CD4-positive, alpha-beta T cell (primary cell): ENCODE measurements at regions not wholly inside any gene's neighbourhood (a gene's known extent, or its start where the extent isn't known, plus 50 kb on each side); places are given as distances from the start of the nearest gene placed in this dataset.

Experiments
- ATAC-seq: fragments of 200-7000 bp; cut with Tn5 transposase; one replicate; pipeline ENCODE4 v1.10.0; 2022; ENCODE audit warnings: mild to moderate bottlenecking; ENCODE audit not compliant: poor library complexity
- CTCF ChIA-PET: fragments of 350-600 bp; sonication (Branson Sonifier 250); formaldehyde crosslinking; loops from one replicate; lab custom pipeline; 2021; ENCODE audit warnings: antibody characterized with exemption, inconsistent platforms; lab: Charles Lee
- POLR2A ChIA-PET: fragments of 350-600 bp; sonication (Branson Sonifier 250); formaldehyde crosslinking; loops from one replicate; lab custom pipeline; 2021; ENCODE audit warnings: antibody characterized with exemption, inconsistent platforms; lab: Charles Lee
- DNase-seq, 14 experiments: peaks; one replicate each; pipeline ENCODE4 v3.0.0-alpha.2; 2013 to 2020; ENCODE audit warnings: mixed read lengths in 2 of 14
- H3K27ac ChIP-seq, 2 donors: one replicate each; pipeline versions ENCODE4 v1.5.1 to v1.7.0; 2013; ENCODE audit warnings: low read length in 2 of 2, low read depth in 1 of 2, mild to moderate bottlenecking in 1 of 2
- H3K27me3 ChIP-seq, 2 experiments: 1 replicate in 1 of 2; 2 replicates in 1 of 2; pipeline versions ENCODE4 v1.6.1 to v1.7.0; 2013; ENCODE audit warnings: low read length in 2 of 2, control low read depth in 1 of 2, mild to moderate bottlenecking in 1 of 2, moderate library complexity in 1 of 2; ENCODE audit not compliant: insufficient read depth in 2 of 2, control insufficient read depth in 1 of 2
- H3K36me3 ChIP-seq: one replicate; pipeline ENCODE4 v1.6.1; 2013; ENCODE audit warnings: low read length, control low read depth; ENCODE audit not compliant: insufficient read depth
- H3K4me1 ChIP-seq: one replicate; pipeline ENCODE4 v1.6.1; 2013; ENCODE audit warnings: low read length, control low read depth; ENCODE audit not compliant: insufficient read depth
- H3K4me3 ChIP-seq: one replicate; pipeline ENCODE4 v1.5.1; 2013; ENCODE audit warnings: mild to moderate bottlenecking, low read length, moderate library complexity
- H3K9me3 ChIP-seq, 2 experiments: 1 replicate in 1 of 2; 2 replicates in 1 of 2; pipeline versions ENCODE4 v1.6.1 to v1.7.0; 2013; ENCODE audit warnings: low read length in 2 of 2, mild to moderate bottlenecking in 2 of 2, control low read depth in 1 of 2, moderate library complexity in 1 of 2; ENCODE audit not compliant: control insufficient read depth in 1 of 2, insufficient read depth in 1 of 2
- H3K27ac Mint-ChIP-seq: one replicate; pipeline ENCODE4 v1.8.0; 2020; ENCODE audit warnings: mixed read lengths
- H3K27me3 Mint-ChIP-seq: one replicate; pipeline ENCODE4 v1.8.0; 2021; ENCODE audit warnings: mixed read lengths
- H3K36me3 Mint-ChIP-seq: one replicate; pipeline ENCODE4 v1.8.0; 2021; ENCODE audit warnings: low read depth, mixed read lengths
- H3K4me1 Mint-ChIP-seq: one replicate; pipeline ENCODE4 v1.8.0; 2021; ENCODE audit warnings: low read depth, mixed read lengths
- H3K4me3 Mint-ChIP-seq: one replicate; pipeline ENCODE4 v1.8.0; 2020; ENCODE audit warnings: mild to moderate bottlenecking, mixed read lengths
- H3K9me3 Mint-ChIP-seq: one replicate; pipeline ENCODE4 v1.8.0; 2020; ENCODE audit warnings: mixed read lengths
- intact Hi-C, 2 experiments: fragments of 100-400 bp; cut with DNase I in 1 of 2; cut with micrococcal nuclease in 1 of 2; formaldehyde crosslinking; loops; one replicate each; pipeline versions ENCODE4 v1.15.1 to v1.9.0; 2023 to 2025; cut with DNase I, micrococcal nuclease
- TF ChIP-seq, protein P1 (sequence below): fragments of 200-600 bp; IDR thresholded peaks from one replicate; pipeline ENCODE4 v1.8.0; 2022; ENCODE audit warnings: antibody characterized with exemption, mild to moderate bottlenecking

DNA sequence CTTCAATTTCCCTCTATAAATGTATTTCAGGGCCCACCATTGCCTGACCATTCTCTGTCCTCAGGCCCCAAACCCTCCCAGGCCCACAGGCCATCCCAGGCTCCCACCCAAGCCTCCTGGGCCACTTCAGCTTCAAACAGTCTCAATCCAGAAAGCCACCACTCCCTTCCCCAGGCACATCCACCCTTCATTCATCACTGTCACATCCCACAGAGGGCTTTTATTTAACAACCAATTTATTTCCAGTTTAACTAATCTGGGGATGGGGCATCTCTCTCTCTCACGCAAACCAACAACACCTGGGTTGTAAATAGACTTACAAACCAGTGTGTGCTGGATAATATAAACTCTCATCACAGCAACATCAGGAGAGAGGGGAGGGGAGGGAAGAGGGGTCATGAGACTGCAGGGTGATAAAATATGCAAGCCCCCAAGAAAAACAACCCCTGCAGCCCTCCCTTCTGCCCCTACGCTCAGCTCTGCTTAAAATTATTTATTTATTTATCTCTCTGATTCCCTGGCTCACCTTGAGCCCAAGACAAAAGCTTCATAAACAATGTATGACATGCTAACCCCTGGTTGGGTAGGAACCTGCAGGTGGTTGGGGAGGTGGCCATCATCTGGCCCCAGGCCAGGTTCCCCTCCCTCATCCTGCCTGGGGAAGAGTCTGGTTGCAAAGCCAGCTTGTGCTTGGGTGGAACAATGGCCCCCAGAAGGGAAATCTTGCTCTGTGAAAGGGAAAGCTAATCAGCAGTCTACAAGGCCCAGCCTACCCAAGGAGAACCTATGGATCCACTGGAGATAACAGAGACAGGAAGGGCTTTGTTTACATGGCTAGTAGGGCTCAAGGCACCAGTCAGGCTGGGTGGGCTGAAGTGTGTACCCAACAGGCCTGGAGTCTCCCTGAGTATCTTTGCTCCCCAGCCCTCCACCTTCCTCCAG, 359.2 kb downstream of the BUD13 start:
- no peak overlapping the region for H3K27ac ChIP-seq
- H3K4me1 Mint-ChIP-seq = no peaks in the 10 kb centered on the region
- H3K27me3 Mint-ChIP-seq = peaks cover 18% of the 10 kb centered on the region
- no peaks in the 10 kb centered on the region for H3K9me3 Mint-ChIP-seq
- DNase-seq (no peak), ATAC-seq (no peak)
- no peak overlapping the region for H3K27ac Mint-ChIP-seq
- peaks cover 0 to 6% of the 10 kb centered on the region in 2 experiments for H3K9me3 ChIP-seq
- H3K36me3 Mint-ChIP-seq = no peaks in the 10 kb centered on the region
- H3K27me3 ChIP-seq = no peaks in the 10 kb centered on the region
- TF ChIP-seq, protein P1, sequence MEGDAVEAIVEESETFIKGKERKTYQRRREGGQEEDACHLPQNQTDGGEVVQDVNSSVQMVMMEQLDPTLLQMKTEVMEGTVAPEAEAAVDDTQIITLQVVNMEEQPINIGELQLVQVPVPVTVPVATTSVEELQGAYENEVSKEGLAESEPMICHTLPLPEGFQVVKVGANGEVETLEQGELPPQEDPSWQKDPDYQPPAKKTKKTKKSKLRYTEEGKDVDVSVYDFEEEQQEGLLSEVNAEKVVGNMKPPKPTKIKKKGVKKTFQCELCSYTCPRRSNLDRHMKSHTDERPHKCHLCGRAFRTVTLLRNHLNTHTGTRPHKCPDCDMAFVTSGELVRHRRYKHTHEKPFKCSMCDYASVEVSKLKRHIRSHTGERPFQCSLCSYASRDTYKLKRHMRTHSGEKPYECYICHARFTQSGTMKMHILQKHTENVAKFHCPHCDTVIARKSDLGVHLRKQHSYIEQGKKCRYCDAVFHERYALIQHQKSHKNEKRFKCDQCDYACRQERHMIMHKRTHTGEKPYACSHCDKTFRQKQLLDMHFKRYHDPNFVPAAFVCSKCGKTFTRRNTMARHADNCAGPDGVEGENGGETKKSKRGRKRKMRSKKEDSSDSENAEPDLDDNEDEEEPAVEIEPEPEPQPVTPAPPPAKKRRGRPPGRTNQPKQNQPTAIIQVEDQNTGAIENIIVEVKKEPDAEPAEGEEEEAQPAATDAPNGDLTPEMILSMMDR = no peak
- H3K36me3 ChIP-seq = no peaks in the 10 kb centered on the region
- ChIA-PET CTCF (no interaction called here), POLR2A (no interaction called here)
- H3K4me1 ChIP-seq = no peaks in the 10 kb centered on the region
- no peak overlapping the region for H3K4me3 ChIP-seq
- intact Hi-C loops = no loop called here
- no peak overlapping the region for H3K4me3 Mint-ChIP-seq

DNA sequence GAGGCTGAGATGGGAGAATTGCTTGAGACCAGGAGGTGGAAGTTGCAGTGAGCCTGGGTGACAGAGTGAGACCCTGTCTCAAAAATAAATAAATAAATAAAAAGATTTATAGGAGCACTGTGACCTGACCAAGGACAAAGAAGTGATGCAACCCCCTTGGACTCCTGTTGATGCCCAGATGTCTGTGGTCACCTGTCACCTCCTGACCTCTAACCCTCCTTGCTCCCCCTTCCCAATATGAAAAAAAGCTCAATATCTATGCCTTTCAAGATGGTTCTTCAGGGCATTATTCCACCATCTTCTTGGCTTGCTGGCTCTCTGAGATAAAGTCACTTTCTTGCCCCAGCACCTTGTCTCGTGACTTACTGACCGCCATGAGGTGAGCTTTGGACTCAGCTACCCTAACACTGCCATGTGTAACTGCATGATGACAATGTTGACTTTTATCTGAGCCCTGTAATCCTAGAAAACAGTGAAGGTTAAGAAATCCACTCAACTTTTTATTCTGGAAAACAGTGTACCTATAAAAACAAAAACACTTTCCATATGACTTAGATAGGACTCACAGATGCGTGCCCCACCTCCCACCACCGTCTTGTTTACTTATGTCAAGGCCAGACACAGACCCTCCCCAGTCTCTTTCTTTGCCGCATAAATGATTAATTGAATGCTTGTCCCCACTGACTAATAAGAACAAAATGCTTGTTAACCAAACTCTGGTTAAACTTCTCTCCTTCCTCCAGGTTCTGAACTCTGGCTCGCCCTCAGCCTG, 360.5 kb downstream of the BUD13 start:
- Histone ChIP-seq H3K4me3 (no peak overlapping the region), H3K36me3 (no peaks in the 10 kb centered on the region), H3K9me3 (peaks cover 0 to 6% of the 10 kb centered on the region in 2 experiments), H3K4me1 (no peaks in the 10 kb centered on the region), H3K27me3 (no peaks in the 10 kb centered on the region), H3K27ac (no peak overlapping the region)
- Mint-ChIP-seq H3K36me3 (no peaks in the 10 kb centered on the region), H3K27ac (no peak overlapping the region), H3K4me1 (no peaks in the 10 kb centered on the region), H3K9me3 (no peaks in the 10 kb centered on the region), H3K27me3 (peaks cover 7% of the 10 kb centered on the region), H3K4me3 (no peak overlapping the region)
- TF ChIP-seq, protein P1 = no peak
- intact Hi-C loops = no loop called here
- no peak for ATAC-seq
- POLR2A ChIA-PET = no interaction called here
- no peak for DNase-seq
- CTCF ChIA-PET = no interaction called here

DNA sequence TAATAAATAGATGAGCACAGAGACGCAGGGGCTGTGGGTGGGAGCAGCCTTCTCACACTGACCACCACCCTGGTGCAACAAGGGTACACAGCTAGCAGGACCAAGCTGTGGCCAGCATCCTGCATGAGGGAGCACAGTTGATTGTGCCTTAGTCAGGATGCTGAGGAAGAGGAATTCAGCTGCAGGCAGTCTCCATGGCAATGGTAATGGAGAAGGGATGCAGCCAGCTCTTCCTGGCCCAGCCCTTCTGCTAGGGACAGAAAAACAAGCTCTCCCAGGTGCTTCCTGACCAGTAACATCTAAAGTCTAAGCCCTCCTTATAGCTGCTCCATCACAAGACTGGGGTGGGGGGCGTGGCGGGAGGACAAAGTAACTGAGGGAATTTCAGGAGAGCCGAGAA, 363.5 kb downstream of the BUD13 start:
- H3K4me3 ChIP-seq = no peak overlapping the region
- H3K36me3 ChIP-seq = no peaks in the 10 kb centered on the region
- H3K27me3 ChIP-seq = no peaks in the 10 kb centered on the region
- ATAC-seq (no peak), DNase-seq (no peak)
- no peaks in the 10 kb centered on the region for H3K36me3 Mint-ChIP-seq
- H3K27ac ChIP-seq = no peak overlapping the region
- H3K27me3 Mint-ChIP-seq = peaks cover 5% of the 10 kb centered on the region
- no peaks in the 10 kb centered on the region for H3K9me3 Mint-ChIP-seq
- H3K4me1 ChIP-seq = no peaks in the 10 kb centered on the region
- intact Hi-C loops = no loop called here
- CTCF ChIA-PET = no interaction called here
- no peaks in the 10 kb centered on the region for H3K9me3 ChIP-seq
- H3K4me3 Mint-ChIP-seq = no peak overlapping the region
- H3K4me1 Mint-ChIP-seq = no peaks in the 10 kb centered on the region
- H3K27ac Mint-ChIP-seq = no peak overlapping the region
- POLR2A ChIA-PET = interaction anchor here (0.5 kb wide), 1 partner anchor 14 kb away, joined by 3 read pairs; no protein-coding TSS in a partner anchor
- TF ChIP-seq, protein P1 = no peak
